HG02763 (cell line): ENCODE measurements at regions not wholly inside any gene's neighbourhood (a gene's known extent, or its start where the extent isn't known, plus 50 kb on each side); places are given as distances from the start of the nearest gene placed in this dataset.
"Not testable (repeated sequence)": the region's sequence is repeated elsewhere in the genome, so short reads cannot be mapped to it uniquely, and the experiment has no call there.

Experiments used
- ATAC-seq: cut with Tn5 transposase; IDR thresholded peaks from one replicate; pipeline ENCODE4 v1.9.1; 2021; ENCODE audit warnings: mild to moderate bottlenecking, moderate library complexity; ENCODE audit not compliant: unreplicated experiment

DNA sequence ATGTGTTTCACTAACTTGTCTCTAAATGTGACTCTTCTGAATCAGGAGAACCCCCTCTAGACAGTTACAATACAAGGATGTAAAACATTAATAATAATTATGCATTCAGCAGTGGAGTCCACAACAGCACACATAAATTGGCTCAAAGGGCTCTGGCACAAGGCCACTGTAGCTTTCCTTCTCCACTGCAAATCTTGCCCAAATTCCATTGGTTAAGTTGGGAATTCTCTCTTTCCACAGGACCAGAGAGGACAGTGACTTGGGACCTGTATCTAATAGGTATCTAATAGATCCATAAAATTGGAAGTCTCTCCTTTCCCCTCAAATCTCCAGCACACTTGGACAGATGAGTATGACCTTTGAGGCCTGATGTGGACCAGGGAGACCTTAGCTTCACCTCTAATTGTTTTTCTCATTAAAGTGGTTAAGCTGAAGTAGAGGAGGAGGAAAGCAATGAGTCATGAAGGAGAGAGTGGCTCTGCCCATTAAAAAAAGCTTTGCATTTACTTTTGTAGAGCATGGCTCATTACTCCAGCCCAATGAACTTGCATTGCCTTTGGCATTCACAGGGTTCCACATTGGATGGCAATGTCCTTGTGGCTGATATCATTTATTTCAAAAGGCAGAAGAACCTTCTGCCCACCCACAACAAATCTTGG lies 72.3 kb upstream of the SH3RF1 start:
- ATAC-seq, result no peak

DNA sequence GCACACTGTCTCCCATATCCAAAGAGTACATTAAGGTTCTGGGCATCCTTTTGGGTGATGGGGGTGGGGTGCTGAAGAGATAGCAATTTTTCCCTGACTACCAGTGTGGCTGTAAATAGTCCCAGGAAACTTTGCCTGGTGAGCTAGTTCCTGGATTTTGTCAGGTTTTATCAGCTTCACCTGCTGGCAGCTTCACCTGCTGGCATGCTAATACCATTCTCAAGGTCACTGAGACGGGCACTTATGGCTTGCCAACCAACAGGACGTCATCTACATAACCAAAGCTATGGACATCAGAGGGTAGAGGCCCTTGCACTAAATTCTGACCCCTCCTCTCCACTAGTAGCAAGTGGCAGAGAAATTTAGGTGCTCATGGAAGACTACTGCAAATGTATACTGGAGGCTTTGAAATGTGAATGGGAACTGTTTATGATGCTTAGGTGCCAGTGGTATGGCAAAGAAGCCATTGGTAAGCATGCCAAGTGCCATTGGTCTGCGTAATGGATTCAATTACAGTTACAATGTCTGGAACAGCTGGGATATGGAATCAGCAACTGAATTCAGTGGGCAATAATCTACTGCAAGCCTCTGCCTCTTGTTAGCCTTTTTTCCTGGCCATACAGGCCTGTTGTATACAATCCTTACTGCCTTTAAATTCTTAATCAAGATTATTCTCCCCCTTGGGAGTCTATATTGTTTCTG lies 71.6 kb upstream of the SH3RF1 start:
- ATAC-seq, result no peak

DNA sequence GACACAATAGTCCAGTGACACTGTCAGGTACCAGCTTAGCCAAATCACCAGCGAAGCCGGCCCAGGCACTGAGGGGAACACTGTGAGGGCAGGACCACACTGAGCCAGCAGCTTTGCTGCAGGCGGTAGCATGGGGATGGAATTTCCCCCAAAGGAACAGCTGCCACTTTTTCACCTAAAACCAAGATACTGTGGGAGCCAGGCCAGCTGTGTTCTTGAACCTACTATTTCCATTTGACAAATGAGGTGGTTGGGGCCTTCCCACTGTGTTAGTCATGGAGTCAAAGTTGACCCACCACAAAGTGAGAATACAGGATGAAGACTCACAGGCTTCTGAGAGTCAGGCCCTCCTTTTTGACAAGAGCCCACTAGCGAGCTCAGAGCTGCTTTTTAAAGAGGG lies 70.7 kb upstream of the SH3RF1 start:
- ATAC-seq, result peak; percentile 46

GRCh38 chr4:169340834-169341233 lies 70.1 kb upstream of the SH3RF1 start:
- ATAC-seq, result no peak

DNA sequence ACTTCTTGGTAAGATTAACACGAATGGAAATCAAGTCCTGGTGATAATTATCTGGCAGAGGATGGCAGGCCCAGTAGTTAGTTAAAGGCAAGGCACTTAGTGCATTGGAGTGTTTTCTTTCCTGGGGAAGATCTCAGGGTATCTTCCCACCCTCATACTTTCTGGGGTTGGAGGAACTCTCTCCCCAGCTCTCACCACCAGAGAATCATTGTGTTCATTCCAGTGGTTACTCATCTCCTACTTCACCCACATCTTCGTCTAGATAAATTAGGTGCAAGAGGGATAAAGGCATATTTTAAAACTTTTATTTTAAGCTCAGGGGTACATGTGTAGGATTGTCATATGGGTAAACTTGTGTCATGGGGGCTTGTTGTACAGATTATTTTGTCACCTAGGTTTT lies 67.5 kb upstream of the SH3RF1 start:
- ATAC-seq, result no peak

DNA sequence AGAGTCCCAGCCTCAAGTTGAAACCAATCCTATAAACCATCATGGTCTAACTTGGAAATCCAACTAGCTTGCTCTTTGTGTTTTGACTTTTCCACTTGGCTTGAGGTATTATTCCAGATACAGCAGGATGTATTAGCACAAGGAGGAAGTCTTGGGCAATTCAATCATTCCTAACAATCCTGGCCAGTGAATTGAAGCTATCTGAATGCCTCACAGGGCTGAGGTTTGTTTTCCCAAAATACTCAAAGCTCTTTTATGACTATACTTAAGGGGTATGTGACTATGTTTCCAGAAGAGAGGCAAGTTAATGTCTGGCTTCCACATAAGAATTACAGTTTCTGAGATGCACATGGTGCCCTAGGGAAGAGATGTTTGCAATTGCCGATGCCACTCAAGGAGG lies 66.8 kb upstream of the SH3RF1 start:
- no peak for ATAC-seq

DNA sequence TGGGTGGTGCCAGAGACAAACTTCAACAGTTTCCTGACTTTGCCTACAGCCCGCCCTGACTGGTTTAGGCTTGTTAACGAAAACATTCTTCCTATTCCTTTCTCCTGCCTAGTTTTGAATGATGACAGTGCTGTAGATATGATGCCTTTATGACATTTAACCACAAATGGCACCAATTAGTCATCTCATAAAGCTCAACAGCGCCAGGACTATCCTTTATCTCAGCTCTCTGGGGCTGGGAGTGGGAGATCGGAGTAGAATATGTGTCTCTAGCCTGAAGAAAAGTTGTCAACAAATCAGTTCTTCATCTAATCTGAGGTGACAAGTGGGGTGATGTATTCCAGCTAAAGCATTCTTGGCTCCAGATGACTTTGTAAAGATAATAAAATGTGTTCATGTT lies 64.6 kb upstream of the SH3RF1 start:
- no peak for ATAC-seq

DNA sequence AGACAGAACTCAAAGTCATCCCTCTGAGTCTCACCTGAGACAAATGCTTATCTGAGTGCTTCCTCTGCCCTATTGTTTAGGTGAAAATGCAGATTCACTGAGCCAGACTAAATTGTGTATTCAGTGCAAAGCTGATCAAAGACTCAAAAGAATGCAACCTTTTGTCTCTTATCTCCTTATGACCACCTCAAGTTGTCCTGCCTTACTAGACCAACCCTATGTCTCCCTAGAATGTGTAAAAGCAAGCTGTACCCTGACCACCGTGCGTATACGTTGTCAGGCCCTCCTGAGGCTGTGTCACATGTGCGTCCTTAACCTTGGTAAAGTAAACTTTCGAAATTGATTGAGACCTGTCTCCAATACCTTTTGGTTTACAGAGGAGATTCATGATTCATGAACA lies 63.6 kb upstream of the SH3RF1 start:
- no peak for ATAC-seq

- no peak for ATAC-seq
Observed at GRCh38 chr4:169333265-169333664, 62.5 kb upstream of the SH3RF1 start.

DNA sequence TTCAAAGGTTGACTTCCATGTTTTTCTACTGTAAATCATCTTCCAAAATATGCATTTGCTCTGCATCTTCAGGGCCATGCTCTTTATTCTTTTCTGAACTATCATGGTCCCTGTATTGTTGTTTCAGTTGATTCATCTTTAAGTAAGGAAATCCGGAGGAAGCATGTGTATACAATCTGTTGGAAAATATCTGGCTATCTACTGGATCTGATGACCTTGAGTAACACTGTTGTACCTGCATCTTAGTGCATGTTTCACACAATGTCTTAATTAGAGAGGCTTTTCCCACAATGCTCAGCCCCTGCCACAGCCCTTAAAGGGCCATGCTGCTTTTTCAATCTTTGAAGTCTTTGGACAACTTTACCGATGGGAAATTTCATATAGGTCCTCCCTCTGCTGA lies 61.8 kb upstream of the SH3RF1 start:
- no peak for ATAC-seq

DNA sequence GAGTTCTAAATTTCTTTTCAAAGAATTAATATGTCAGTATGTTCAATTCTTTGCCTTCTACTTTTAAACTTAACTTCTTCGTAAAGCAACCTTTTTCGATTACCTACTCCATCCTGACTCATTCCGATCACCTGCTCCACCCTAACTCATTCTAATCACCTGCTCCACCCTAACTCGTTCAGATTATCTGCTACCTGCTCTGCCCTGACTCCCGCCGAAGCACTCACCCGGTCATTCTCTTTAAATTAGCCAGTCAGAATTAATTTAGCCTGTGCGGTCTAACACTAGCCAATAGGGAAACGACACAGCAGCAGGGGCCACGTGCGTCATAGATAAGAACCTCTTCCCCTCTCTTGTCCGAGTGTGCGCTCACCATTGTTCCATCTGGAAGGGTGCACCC lies 60.1 kb upstream of the SH3RF1 start:
- ATAC-seq, result no peak

GRCh38 chr4:169330095-169330494 lies 59.3 kb upstream of the SH3RF1 start:
- no peak for ATAC-seq

DNA sequence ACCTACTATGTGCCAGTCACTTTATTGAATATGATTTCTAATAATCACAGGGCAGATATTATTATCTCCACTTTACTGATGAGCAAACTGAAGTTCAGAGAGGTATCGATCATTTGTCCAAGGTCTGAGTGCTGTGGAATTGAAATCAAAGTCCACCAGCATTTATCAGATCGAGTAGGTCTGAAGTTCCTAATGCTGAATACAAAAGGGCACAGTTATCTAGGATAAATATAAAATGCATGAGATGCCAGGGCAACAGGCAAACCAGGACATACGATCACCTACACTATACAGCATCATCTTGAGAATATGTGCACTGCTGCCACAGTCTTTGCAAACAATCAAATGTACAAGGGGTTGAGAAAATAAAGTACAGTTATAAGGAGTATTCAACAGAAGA lies 57.2 kb upstream of the SH3RF1 start:
- no peak for ATAC-seq

GRCh38 chr4:169323925-169324324 lies 53.2 kb upstream of the SH3RF1 start:
- not testable (repeated sequence) for ATAC-seq

DNA sequence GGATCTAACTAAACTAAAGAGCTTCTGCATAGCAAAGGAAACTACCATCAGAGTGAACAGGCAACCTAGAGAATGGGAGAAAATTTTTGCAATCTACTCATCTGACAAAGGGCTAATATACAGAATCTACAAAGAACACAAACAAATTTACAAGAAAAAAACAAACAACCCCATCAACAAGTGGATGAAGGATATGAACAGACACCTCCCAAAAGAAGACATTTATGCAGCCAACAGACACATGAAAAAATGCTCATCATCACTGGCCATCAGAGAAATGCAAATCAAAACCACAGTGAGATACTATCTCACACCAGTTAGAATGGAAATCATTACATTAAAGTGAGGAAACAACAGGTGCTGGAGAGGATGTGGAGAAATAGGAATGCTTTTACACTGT lies 52.1 kb upstream of the SH3RF1 start:
- ATAC-seq, result not testable (repeated sequence)
